GM18505 (cell line): ENCODE measurements at regions not wholly inside any gene's neighbourhood (a gene's known extent, or its start where the extent isn't known, plus 50 kb on each side); places are given as distances from the start of the nearest gene placed in this dataset.
"Not testable (repeated sequence)": the region's sequence is repeated elsewhere in the genome, so short reads cannot be mapped to it uniquely, and the experiment has no call there.

Experiments
- ATAC-seq: cut with Tn5 transposase; IDR thresholded peaks from one replicate; pipeline ENCODE4 v1.9.1; 2021; ENCODE audit not compliant: unreplicated experiment
- POLR2A ChIP-seq: IDR thresholded peaks from 4 replicates; pipeline ENCODE4 v1.6.1; 2011; ENCODE audit warnings: borderline replicate concordance; ENCODE audit not compliant: insufficient read depth, insufficient read length; ENCODE audit errors: extremely low read depth

GRCh38 chr13:76668716-76669115 lies 217.5 kb downstream of the KCTD12 start:
- ATAC-seq, result no peak
- no peak for TF ChIP-seq POLR2A

- no peak for TF ChIP-seq POLR2A
- ATAC-seq, result no peak
Observed at GRCh38 chr13:76668141-76668540, 218.1 kb downstream of the KCTD12 start.

GRCh38 chr13:76667551-76667950 lies 218.7 kb downstream of the KCTD12 start:
- ATAC-seq, result no peak

GRCh38 chr13:76663592-76664335 lies 222.4 kb downstream of the KCTD12 start:
- no peak for ATAC-seq
- no peak for TF ChIP-seq POLR2A

More at GRCh38 chr13:76667551-76667950, 218.7 kb downstream of the KCTD12 start:
- no peak for TF ChIP-seq POLR2A

GRCh38 chr13:76659074-76659473 lies 227.1 kb downstream of the KCTD12 start:
- ATAC-seq, result not testable (repeated sequence)

DNA sequence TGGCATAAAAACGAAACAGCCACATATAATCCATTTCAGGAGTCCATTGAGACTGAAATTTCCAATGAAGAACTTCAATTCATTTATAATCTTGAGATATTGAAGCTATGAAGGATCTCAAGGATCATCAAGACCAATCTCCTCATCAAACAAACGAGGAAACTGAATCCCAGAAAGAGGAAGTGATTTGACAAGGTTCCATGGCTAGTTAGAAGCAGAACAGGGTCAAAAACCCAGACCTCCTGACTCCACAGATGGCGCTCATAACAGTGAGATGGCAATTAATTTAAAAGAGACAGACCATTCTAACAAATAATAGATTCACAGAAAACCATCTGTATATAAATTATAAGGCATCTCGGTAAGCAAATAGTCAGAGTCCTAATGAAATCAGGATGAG lies 229.7 kb downstream of the KCTD12 start:
- TF ChIP-seq POLR2A, result no peak
- ATAC-seq, result no peak

DNA sequence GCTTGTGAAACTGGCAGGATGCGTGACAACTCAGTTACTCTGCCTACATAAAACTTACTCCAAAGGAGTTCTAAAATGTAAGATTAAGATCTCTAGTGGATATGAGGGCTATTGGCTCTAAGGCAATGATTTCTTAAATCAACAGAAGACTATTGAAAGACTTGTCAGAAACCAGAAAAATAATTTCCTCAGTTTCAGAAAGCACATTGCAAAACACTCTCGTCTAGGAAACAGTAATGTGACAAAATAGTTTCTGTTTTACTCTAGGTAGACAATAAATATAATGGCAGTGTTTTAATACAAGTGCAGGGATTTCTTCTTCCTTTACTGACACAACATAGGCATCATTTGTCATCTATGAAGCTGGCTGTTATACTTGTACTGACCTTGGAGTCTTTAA lies 230.1 kb downstream of the KCTD12 start:
- no peak for TF ChIP-seq POLR2A
- no peak for ATAC-seq

DNA sequence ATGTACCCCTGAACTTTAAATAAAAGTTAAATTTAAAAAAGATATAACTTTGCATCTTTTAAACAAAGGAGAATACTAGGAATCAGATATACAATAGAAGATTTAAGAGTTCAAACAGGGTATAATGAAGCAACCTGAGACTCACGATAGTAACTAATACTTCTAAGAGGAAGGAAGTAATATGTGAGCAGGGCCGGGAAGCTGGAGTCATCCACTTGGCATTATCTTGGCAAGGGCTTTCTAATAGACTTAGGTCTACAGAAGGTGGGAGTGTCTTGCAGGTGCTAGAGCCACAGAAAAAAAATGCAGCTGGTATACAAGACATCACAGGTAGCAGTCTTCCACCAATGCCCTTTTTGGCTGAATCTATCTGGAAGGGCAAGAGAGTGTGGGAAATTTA lies 231.9 kb downstream of the KCTD12 start:
- ATAC-seq, result no peak

DNA sequence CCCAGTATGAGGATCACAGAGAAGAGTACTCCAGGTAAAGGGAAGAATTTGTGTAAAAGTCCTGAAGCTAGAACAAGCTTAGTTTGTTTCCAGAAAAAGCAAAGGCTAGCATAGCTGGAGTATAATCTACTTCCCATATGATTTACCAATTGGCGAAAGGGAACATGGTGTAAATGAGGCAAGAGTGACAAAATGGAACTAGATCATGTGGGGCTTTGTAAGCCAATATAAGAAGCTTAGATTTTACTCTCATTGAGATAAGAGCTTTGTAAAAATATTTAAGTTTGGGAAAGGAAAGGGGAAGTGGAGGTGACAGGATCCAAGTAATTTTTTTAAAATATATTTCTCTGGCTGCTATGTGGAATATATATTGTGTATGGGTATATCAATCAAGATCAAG lies 234.9 kb downstream of the KCTD12 start:
- TF ChIP-seq POLR2A, result no peak
- ATAC-seq, result no peak

More for the DNA sequence above, 231.9 kb downstream of the KCTD12 start:
- TF ChIP-seq POLR2A, result no peak

- no peak for ATAC-seq
- no peak for TF ChIP-seq POLR2A
Observed at GRCh38 chr13:76647550-76647949, 238.7 kb downstream of the KCTD12 start.

DNA sequence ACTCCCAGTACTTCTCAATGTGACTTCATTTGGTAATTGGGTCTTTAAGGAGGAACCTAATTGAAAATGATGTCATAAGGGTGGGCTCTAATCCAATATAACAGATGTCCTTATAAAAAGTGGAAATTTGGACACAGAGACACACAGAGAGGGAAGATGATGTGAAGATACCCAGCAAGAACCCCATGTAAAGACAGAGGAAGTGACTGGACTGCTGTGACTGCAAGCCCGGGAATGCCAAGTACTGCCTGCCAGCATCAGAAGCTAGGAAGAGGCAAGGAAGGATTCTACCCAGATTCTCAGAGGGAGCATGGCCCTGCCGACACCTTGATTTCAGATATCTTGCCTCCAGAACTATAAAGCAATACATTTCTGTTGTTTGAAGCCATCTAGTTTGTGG lies 239.3 kb downstream of the KCTD12 start:
- no peak for ATAC-seq
- TF ChIP-seq POLR2A, result no peak

DNA sequence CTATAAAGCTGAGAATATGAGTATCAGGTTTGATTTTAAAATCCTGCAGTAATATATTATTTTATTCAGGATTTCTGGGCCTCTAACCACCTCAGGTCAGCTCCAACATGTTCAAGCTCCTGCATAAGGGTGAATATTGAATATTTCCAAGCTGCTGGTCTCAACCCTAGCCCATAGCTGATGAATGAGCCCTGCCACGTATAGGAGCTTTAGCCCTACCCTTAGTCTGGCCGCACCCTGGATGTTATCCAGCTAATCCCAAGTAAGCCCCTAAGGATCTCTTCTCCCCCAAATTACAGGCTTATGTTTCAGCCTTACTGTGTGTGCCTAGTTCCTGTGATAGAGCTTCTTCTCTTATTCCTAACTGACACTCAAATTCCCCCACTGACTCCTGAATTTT lies 240.6 kb downstream of the KCTD12 start:
- no peak for ATAC-seq
- no peak for TF ChIP-seq POLR2A

DNA sequence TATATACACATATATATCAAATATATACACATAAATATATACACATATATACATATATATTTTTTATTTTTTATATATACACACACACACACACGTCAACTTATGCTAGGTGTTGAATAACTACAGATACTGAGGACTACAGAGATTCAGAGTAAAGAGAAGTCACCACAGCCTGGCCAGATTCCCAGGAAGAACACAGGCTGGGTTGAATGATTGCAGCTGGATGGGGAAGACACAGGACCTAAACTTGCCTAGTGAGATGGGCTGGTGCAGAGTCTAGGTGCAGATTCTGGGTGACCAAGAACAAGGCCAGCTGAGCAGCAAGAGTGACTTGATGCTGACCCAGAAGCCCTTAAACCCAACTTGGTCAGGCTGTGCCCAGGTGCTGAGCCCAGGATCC lies 241.3 kb downstream of the KCTD12 start:
- no peak for TF ChIP-seq POLR2A
- ATAC-seq, result no peak

- no peak for TF ChIP-seq POLR2A
- no peak for ATAC-seq
Observed at GRCh38 chr13:76643596-76643995, 242.6 kb downstream of the KCTD12 start.

DNA sequence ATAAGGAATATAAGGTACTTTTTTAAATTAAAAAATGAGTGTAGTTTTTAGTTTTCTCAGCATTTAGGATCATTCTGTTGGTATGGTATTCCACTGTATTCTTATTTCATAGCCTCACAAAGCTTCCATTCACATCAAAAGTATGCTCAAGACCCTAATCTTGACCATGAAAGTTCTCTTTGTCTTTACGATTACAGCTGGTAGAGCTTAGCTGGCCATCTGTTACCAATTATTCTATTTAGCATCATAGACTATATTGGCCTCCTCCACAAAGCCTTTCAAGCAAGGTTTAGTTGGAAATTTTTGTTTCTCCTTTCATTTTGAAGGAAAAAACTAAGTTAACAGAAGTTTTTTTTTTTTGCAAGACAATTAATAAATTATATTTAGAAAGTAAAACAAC lies 245.1 kb downstream of the KCTD12 start:
- no peak for ATAC-seq
- no peak for TF ChIP-seq POLR2A
